B cell (primary cell): ENCODE measurements at regions not wholly inside any gene's neighbourhood (a gene's known extent, or its start where the extent isn't known, plus 50 kb on each side); places are given as distances from the start of the nearest gene placed in this dataset.

Experiments used
- ATAC-seq: fragments of 200-7000 bp; cut with Tn5 transposase; one replicate; pipeline ENCODE4 v1.10.0; 2021; ENCODE audit warnings: low read depth, mild to moderate bottlenecking, moderate number of reproducible peaks, moderate library complexity
- CTCF ChIA-PET: fragments of 350-600 bp; sonication (Branson Sonifier 250); formaldehyde crosslinking; loops from one replicate; lab custom pipeline; 2021; ENCODE audit warnings: antibody characterized with exemption, inconsistent platforms; lab: Charles Lee
- POLR2A ChIA-PET: fragments of 350-600 bp; sonication (Branson Sonifier 250); formaldehyde crosslinking; loops from one replicate; lab custom pipeline; 2021; ENCODE audit warnings: antibody characterized with exemption; lab: Charles Lee
- DNase-seq: peaks from one replicate; pipeline ENCODE4 v3.0.0; 2013
- H2AFZ ChIP-seq: 2 replicates; pipeline ENCODE4 v1.6.1; 2012; ENCODE audit warnings: mild to moderate bottlenecking, low read depth, low read length; ENCODE audit not compliant: insufficient read depth, poor library complexity, severe bottlenecking
- H3K27ac ChIP-seq, 2 donors: 1 replicate in 1 of 2; 2 replicates in 1 of 2; pipeline ENCODE4 v1.5.1; 2012 to 2013; ENCODE audit warnings: low read length in 2 of 2, mild to moderate bottlenecking in 2 of 2, moderate library complexity in 1 of 2
- H3K27me3 ChIP-seq, 4 experiments: fragments of 200-600 bp in 1 of 4; sonication (generic) in 1 of 4; replicated peaks in 1 of 4; 1 replicate in 2 of 4; 2 replicates in 2 of 4; pipeline versions ENCODE4 v1.6.1 to v1.7.0; 2013 to 2016; ENCODE audit warnings: low read length in 3 of 4, mild to moderate bottlenecking in 2 of 4, mixed read lengths in 1 of 4, moderate library complexity in 1 of 4; ENCODE audit not compliant: insufficient read depth in 4 of 4, control insufficient read depth in 3 of 4; ENCODE audit errors: control extremely low read depth in 1 of 4
- H3K36me3 ChIP-seq, 2 experiments: replicated peaks in 1 of 2; 1 replicate in 1 of 2; 2 replicates in 1 of 2; pipeline versions ENCODE4 v1.6.1 to v1.7.1; 2013; ENCODE audit warnings: low read length in 1 of 2; ENCODE audit not compliant: insufficient read depth in 2 of 2, control insufficient read depth in 1 of 2; ENCODE audit errors: control extremely low read depth in 1 of 2, extremely low read depth in 1 of 2
- H3K4me1 ChIP-seq, 2 donors: fragments of 200-600 bp in 1 of 2; sonication (generic) in 1 of 2; 1 replicate in 1 of 2; 2 replicates in 1 of 2; pipeline versions ENCODE4 v1.5.1 to v1.6.1; 2013 to 2017; ENCODE audit warnings: low read length in 2 of 2; ENCODE audit not compliant: control insufficient read depth in 2 of 2, insufficient read depth in 2 of 2
- H3K4me2 ChIP-seq: replicated peaks from 2 replicates; pipeline ENCODE3; 2012; ENCODE audit warnings: mild to moderate bottlenecking, low read depth, low read length; ENCODE audit not compliant: poor library complexity, severe bottlenecking
- H3K4me3 ChIP-seq, 5 experiments: fragments of 200-600 bp in 1 of 5; sonication (generic) in 1 of 5; 1 replicate in 3 of 5; 2 replicates in 2 of 5; pipeline versions ENCODE4 v1.5.1 to v1.7.0; 2011 to 2016; ENCODE audit warnings: low read length in 4 of 5, mild to moderate bottlenecking in 4 of 5, low read depth in 2 of 5, control low read depth in 1 of 5, moderate library complexity in 1 of 5; ENCODE audit not compliant: insufficient read depth in 1 of 5; ENCODE audit errors: control extremely low read depth in 1 of 5, extremely low read depth in 1 of 5
- H3K79me2 ChIP-seq: fragments of 200-600 bp; sonication (generic); one replicate; pipeline ENCODE4 v1.6.0; 2016; ENCODE audit warnings: low read length; ENCODE audit not compliant: control insufficient read depth, insufficient read depth
- H3K9ac ChIP-seq: fragments of 200-600 bp; sonication (generic); 2 replicates; pipeline ENCODE4 v1.6.1; 2017; ENCODE audit warnings: mild to moderate bottlenecking, low read length, moderate library complexity
- H3K9me3 ChIP-seq, 3 donors: one replicate each; pipeline versions ENCODE4 v1.6.1 to v1.7.1; 2013; ENCODE audit warnings: low read length in 2 of 3; ENCODE audit not compliant: control insufficient read depth in 2 of 3, insufficient read depth in 1 of 3; ENCODE audit errors: control extremely low read depth in 1 of 3
- H4K20me1 ChIP-seq: 2 replicates; pipeline ENCODE4 v1.6.0; 2012; ENCODE audit warnings: mild to moderate bottlenecking, low read length; ENCODE audit not compliant: insufficient read depth, control insufficient read depth, poor library complexity, severe bottlenecking
- H3K27ac Mint-ChIP-seq: one replicate; pipeline ENCODE4 v1.8.0; 2021; ENCODE audit warnings: mixed read lengths
- H3K27me3 Mint-ChIP-seq: one replicate; pipeline ENCODE4 v1.8.0; 2021; ENCODE audit warnings: mixed read lengths
- H3K4me1 Mint-ChIP-seq: one replicate; pipeline ENCODE4 v1.8.0; 2021; ENCODE audit warnings: mixed read lengths
- H3K4me3 Mint-ChIP-seq: one replicate; pipeline ENCODE4 v1.8.0; 2021; ENCODE audit warnings: mixed read lengths
- H3K9me3 Mint-ChIP-seq: one replicate; pipeline ENCODE4 v1.8.0; 2022; ENCODE audit warnings: mixed read lengths; ENCODE audit not compliant: insufficient read depth
- EZH2 ChIP-seq: IDR thresholded peaks from 2 replicates; pipeline ENCODE4 v1.6.1; 2012; ENCODE audit warnings: borderline replicate concordance, low read depth, mild to moderate bottlenecking, moderate library complexity, low read length; ENCODE audit not compliant: insufficient read depth, poor library complexity, severe bottlenecking
- WGBS: methylation state at CpG from one replicate; pipeline ENCODE4 v1.1.5; 2013; ENCODE audit warnings: missing lambda C conversion rate; ENCODE audit not compliant: insufficient coverage; 5-methylcytosine and 5-hydroxymethylcytosine counted together
- intact Hi-C: fragments of 100-400 bp; cut with micrococcal nuclease; formaldehyde crosslinking; loops from one replicate; pipeline ENCODE4 v1.10.0; 2022
- TF ChIP-seq, protein P1 (sequence below): fragments of 200-600 bp; IDR thresholded peaks from one replicate; pipeline ENCODE4 v1.8.0; 2022; ENCODE audit warnings: antibody characterized with exemption, mild to moderate bottlenecking

DNA sequence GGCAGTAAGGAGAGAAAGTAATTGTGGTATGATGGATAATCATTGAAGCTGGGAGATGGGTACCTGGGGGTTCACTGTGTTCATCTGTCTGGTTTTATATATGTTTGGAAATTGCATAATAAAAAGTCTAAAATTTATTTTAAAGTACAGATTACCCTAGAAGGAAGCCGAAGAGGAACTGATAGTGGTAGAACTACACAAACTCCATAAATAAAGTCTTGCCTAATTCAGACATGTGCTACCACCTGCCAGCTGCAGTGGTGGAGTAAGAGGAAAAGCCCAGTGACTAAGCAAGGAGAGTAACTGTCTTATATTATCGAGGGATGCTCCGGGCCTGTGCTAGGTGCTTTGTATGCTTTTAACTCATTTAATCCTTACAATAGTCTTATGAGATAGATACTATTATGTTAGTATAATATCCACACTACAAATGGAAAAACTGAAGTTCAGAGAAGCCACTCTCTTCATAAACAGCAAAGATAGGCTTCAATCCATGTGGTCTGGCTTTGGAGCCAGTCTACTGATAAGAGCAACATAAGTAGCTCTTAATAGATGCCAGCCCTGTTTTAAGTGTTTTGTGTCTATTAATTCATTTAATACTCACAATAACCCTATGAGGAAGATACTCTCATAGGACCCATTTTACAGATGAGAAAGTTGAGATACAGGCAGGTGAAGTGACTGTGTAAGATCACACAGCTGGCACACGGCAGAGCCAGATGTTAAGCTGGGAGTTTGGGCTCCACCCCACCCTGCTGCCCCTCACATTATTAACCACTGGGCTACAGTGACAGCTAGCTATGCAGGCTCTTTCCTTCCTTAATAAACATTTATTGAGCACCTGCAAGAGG, 56.8 kb upstream of the HNRNPU start:
- Histone ChIP-seq H3K9me3 (no peaks in the 10 kb centered on the region), H3K9ac (peak overlapping the region; percentile 44), H3K4me2 (peak overlapping the region; percentile 64), H3K27ac (peak overlapping the region; percentile 17 to 73), H3K4me1 (peaks cover 27 to 30% of the 10 kb centered on the region in 2 donors), H3K27me3 (no peaks in the 10 kb centered on the region), H2AFZ (peak overlapping the region; percentile 39), H3K79me2 (peaks cover 3% of the 10 kb centered on the region), H4K20me1 (no peaks in the 10 kb centered on the region), H3K4me3 (peak overlapping the region in 2 of 5 experiments; percentile 19 to 41), H3K36me3 (no peaks in the 10 kb centered on the region)
- 63% methylated on average over 1 of the region's 4 CpGs for WGBS
- POLR2A ChIA-PET: interaction anchor here (0.9 kb wide), 1 partner anchor 59 kb away, joined by 7 read pairs; no protein-coding TSS in a partner anchor
- Mint-ChIP-seq H3K9me3 (no peaks in the 10 kb centered on the region), H3K4me1 (peaks cover 23% of the 10 kb centered on the region), H3K27ac (no peak overlapping the region), H3K4me3 (peak overlapping the region; percentile 0), H3K27me3 (peaks cover 6% of the 10 kb centered on the region)
- peak; percentile 46 for ATAC-seq
- intact Hi-C loops: no loop called here
- CTCF ChIA-PET: interaction anchor here (0.7 to 1.4 kb wide), 3 partner anchors 40 to 227 kb away, joined by 3 to 4 read pairs (median 4); no protein-coding TSS in a partner anchor
- peak; percentile 58 for DNase-seq
- TF ChIP-seq EZH2: no peak
- TF ChIP-seq, protein P1, sequence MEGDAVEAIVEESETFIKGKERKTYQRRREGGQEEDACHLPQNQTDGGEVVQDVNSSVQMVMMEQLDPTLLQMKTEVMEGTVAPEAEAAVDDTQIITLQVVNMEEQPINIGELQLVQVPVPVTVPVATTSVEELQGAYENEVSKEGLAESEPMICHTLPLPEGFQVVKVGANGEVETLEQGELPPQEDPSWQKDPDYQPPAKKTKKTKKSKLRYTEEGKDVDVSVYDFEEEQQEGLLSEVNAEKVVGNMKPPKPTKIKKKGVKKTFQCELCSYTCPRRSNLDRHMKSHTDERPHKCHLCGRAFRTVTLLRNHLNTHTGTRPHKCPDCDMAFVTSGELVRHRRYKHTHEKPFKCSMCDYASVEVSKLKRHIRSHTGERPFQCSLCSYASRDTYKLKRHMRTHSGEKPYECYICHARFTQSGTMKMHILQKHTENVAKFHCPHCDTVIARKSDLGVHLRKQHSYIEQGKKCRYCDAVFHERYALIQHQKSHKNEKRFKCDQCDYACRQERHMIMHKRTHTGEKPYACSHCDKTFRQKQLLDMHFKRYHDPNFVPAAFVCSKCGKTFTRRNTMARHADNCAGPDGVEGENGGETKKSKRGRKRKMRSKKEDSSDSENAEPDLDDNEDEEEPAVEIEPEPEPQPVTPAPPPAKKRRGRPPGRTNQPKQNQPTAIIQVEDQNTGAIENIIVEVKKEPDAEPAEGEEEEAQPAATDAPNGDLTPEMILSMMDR: no peak
